ENCODE measurements at regions not wholly inside any gene's neighbourhood (a gene's known extent, or its start where the extent isn't known, plus 50 kb on each side); places are given as distances from the start of the nearest gene placed in this dataset.

DNA sequence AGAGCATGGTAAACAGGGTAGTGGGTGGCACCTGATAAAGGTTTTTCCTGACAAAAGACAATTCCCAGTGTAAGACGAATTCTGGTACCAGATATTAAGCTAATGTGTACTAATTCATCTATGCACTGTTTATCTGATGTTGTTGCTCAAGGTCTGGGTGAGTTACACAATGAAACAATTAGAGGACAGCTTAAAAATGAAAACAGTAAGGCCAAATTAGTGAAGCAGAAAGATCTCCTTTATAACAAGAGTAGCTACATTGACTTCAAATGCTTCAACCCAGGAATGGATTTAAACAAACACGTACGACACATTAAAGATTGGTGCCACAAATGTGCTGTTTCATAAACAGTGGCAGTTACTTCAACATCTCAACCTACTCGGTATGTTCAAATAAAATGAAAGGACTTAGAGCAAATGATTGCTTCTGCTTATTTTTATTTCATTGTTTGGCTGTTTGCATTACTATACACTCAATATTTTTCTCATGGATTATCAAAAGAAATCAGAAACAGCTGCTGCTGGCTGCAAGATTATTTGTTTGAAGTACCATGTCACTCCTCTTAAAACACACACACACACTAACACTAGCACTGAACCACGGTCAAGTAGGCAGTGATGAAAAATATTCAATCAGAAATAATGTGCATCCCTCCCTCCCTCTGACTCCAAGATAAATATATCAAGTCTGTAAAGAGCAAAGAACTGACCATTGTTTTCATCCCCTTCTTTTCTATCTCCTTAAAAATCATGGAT is 94.4 kb upstream of the RND3 start:
- Histone ChIP-seq H3K4me3 (ENCODE audit: low read depth in 1 of 3, low read length in 3 of 3) (no peak overlapping the region), H3K36me3 (ENCODE audit: control insufficient read depth in 4 of 4, insufficient read depth in 3 of 4, low read depth in 1 of 4, low read length in 3 of 4) (no peaks in the 10 kb centered on the region), H3K27me3 (ENCODE audit: control insufficient read depth in 4 of 4, insufficient read depth in 4 of 4, low read length in 3 of 4) (no peaks in the 10 kb centered on the region), H3K9ac (ENCODE audit: low read depth in 1 of 2, low read length in 2 of 2) (no peak overlapping the region), H3K4me1 (ENCODE audit: control insufficient read depth in 4 of 4, insufficient read depth in 4 of 4, low read length in 3 of 4) (peaks cover 0 to 1% (median 0%) of the 10 kb centered on the region in 4 donors), H3K9me3 (ENCODE audit: control insufficient read depth in 4 of 4, low read length in 3 of 4) (peaks cover 0 to 4% (median under 1%) of the 10 kb centered on the region in 4 donors), H3K27ac (ENCODE audit: low read depth in 1 of 2, low read length in 2 of 2) (no peak overlapping the region)
- TF ChIP-seq TAF1 (conservative IDR thresholded peaks at IDR 0.05) (no peak), NR2F2 (IDR thresholded peaks at IDR 0.05) (no peak), HNF4G (IDR thresholded peaks at IDR 0.05) (no peak), SP1 (IDR thresholded peaks at IDR 0.05) (no peak)
- TF ChIP-seq, protein P1, sequence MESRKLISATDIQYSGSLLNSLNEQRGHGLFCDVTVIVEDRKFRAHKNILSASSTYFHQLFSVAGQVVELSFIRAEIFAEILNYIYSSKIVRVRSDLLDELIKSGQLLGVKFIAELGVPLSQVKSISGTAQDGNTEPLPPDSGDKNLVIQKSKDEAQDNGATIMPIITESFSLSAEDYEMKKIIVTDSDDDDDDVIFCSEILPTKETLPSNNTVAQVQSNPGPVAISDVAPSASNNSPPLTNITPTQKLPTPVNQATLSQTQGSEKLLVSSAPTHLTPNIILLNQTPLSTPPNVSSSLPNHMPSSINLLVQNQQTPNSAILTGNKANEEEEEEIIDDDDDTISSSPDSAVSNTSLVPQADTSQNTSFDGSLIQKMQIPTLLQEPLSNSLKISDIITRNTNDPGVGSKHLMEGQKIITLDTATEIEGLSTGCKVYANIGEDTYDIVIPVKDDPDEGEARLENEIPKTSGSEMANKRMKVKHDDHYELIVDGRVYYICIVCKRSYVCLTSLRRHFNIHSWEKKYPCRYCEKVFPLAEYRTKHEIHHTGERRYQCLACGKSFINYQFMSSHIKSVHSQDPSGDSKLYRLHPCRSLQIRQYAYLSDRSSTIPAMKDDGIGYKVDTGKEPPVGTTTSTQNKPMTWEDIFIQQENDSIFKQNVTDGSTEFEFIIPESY (IDR thresholded peaks at IDR 0.05), result no peak
- TF ChIP-seq, protein P2, sequence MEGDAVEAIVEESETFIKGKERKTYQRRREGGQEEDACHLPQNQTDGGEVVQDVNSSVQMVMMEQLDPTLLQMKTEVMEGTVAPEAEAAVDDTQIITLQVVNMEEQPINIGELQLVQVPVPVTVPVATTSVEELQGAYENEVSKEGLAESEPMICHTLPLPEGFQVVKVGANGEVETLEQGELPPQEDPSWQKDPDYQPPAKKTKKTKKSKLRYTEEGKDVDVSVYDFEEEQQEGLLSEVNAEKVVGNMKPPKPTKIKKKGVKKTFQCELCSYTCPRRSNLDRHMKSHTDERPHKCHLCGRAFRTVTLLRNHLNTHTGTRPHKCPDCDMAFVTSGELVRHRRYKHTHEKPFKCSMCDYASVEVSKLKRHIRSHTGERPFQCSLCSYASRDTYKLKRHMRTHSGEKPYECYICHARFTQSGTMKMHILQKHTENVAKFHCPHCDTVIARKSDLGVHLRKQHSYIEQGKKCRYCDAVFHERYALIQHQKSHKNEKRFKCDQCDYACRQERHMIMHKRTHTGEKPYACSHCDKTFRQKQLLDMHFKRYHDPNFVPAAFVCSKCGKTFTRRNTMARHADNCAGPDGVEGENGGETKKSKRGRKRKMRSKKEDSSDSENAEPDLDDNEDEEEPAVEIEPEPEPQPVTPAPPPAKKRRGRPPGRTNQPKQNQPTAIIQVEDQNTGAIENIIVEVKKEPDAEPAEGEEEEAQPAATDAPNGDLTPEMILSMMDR (IDR thresholded peaks at IDR 0.05; ENCODE audit: low read depth, low read length, missing input control), result no peak
- WGBS, result 80% methylated on average over 5 of the region's 5 CpGs
- DNase-seq (ENCODE audit: low spot score), result no peak

DNA sequence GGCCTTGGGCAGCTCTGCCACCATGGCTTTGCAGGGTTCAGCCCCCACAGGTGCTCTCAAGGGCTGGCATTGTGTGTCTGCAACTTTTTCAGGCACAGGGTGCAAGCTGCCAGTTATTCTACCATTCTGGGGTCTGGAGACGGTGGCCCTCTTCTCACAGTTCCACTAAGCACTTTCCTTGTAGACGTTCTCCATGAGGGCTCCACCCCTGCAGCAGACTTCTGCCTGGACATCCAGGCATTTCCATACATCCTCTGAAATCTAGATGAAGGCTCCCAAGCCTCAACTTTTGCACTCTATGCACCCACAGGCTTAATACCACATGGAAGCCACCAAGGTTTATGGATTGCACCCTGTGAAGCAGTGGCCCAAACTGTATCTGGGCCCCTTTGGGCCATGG is 91.0 kb upstream of the RND3 start:
- no peak overlapping the region for H3K27ac ChIP-seq (ENCODE audit: low read depth in 1 of 2, low read length in 2 of 2)
- no peak overlapping the region for H3K4me3 ChIP-seq (ENCODE audit: low read depth in 1 of 3, low read length in 3 of 3)
- H3K4me1 ChIP-seq (ENCODE audit: control insufficient read depth in 4 of 4, insufficient read depth in 4 of 4, low read length in 3 of 4), result no peaks in the 10 kb centered on the region
- TF ChIP-seq, protein P3, sequence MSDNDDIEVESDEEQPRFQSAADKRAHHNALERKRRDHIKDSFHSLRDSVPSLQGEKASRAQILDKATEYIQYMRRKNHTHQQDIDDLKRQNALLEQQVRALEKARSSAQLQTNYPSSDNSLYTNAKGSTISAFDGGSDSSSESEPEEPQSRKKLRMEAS (IDR thresholded peaks at IDR 0.05), result no peak
- TF ChIP-seq YY1 (IDR thresholded peaks at IDR 0.05), result no peak
- no peak for TF ChIP-seq SP1 (IDR thresholded peaks at IDR 0.05)
- TF ChIP-seq, protein P4, sequence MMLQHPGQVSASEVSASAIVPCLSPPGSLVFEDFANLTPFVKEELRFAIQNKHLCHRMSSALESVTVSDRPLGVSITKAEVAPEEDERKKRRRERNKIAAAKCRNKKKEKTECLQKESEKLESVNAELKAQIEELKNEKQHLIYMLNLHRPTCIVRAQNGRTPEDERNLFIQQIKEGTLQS (IDR thresholded peaks at IDR 0.05), result no peak
- peaks cover 0 to 4% (median under 1%) of the 10 kb centered on the region in 4 donors for H3K9me3 ChIP-seq (ENCODE audit: control insufficient read depth in 4 of 4, low read length in 3 of 4)
- no peak overlapping the region for H3K9ac ChIP-seq (ENCODE audit: low read depth in 1 of 2, low read length in 2 of 2)
- no peaks in the 10 kb centered on the region for H3K36me3 ChIP-seq (ENCODE audit: control insufficient read depth in 4 of 4, insufficient read depth in 3 of 4, low read depth in 1 of 4, low read length in 3 of 4)
- no peak for DNase-seq (ENCODE audit: low spot score)
- no peaks in the 10 kb centered on the region for H3K27me3 ChIP-seq (ENCODE audit: control insufficient read depth in 4 of 4, insufficient read depth in 4 of 4, low read length in 3 of 4)
- 95% methylated on average over 2 of the region's 2 CpGs for WGBS

DNA sequence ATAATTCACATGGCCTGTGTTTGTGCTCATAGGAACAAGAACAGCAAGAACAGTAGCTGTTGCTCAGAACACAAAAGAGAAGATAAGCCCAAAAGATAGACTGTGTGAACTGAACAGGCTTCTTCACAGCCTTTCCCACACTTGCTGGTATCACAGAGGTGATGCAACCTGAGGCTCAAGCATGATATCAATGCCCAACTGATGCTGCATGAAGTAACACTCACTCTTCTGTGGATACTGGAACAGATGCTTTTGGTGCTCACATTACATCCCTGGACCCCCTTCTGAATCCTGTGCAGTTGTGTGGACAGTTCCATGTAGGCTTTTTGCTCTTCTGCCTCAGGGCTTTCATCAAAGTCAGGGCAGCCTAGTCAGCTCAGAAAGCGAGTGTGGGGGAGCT is 88.4 kb upstream of the RND3 start:
- Histone ChIP-seq H3K4me1 (ENCODE audit: control insufficient read depth in 4 of 4, insufficient read depth in 4 of 4, low read length in 3 of 4) (no peaks in the 10 kb centered on the region), H3K36me3 (ENCODE audit: control insufficient read depth in 4 of 4, insufficient read depth in 3 of 4, low read depth in 1 of 4, low read length in 3 of 4) (no peaks in the 10 kb centered on the region), H3K4me3 (ENCODE audit: low read depth in 1 of 3, low read length in 3 of 3) (no peak overlapping the region), H3K27me3 (ENCODE audit: control insufficient read depth in 4 of 4, insufficient read depth in 4 of 4, low read length in 3 of 4) (no peaks in the 10 kb centered on the region), H3K9me3 (ENCODE audit: control insufficient read depth in 4 of 4, low read length in 3 of 4) (peaks cover 0 to 4% (median under 1%) of the 10 kb centered on the region in 4 donors), H3K9ac (ENCODE audit: low read depth in 1 of 2, low read length in 2 of 2) (no peak overlapping the region), H3K27ac (ENCODE audit: low read depth in 1 of 2, low read length in 2 of 2) (no peak overlapping the region)
- DNase-seq (ENCODE audit: low spot score), result no peak
- no peak for TF ChIP-seq HNF4A (conservative IDR thresholded peaks at IDR 0.05)
- no peak for TF ChIP-seq NR2F2 (IDR thresholded peaks at IDR 0.05)
- TF ChIP-seq, protein P2 (IDR thresholded peaks at IDR 0.05; ENCODE audit: low read depth, low read length, missing input control), result no peak
- TF ChIP-seq FOXA1 (IDR thresholded peaks at IDR 0.05), result no peak
- TF ChIP-seq GABPA (IDR thresholded peaks at IDR 0.05 in 1 of 2, conservative IDR thresholded peaks at IDR 0.05 in 1 of 2), result no peak
- TF ChIP-seq, protein P4 (IDR thresholded peaks at IDR 0.05), result no peak
- TF ChIP-seq YY1 (IDR thresholded peaks at IDR 0.05), result no peak
- TF ChIP-seq EGR1 (IDR thresholded peaks at IDR 0.05; ENCODE audit: low read depth in 2 of 2), result no peak
- no peak for TF ChIP-seq RXRA (IDR thresholded peaks at IDR 0.05)
- TF ChIP-seq TAF1 (conservative IDR thresholded peaks at IDR 0.05), result no peak
- no peak for TF ChIP-seq JUND (IDR thresholded peaks at IDR 0.05)
- 89% methylated on average over 1 of the region's 1 CpG for WGBS

Measured in liver (tissue), 8 donors.